ENCODE measurements at regions not wholly inside any gene's neighbourhood (a gene's known extent, or its start where the extent isn't known, plus 50 kb on each side); places are given as distances from the start of the nearest gene placed in this dataset.

DNA sequence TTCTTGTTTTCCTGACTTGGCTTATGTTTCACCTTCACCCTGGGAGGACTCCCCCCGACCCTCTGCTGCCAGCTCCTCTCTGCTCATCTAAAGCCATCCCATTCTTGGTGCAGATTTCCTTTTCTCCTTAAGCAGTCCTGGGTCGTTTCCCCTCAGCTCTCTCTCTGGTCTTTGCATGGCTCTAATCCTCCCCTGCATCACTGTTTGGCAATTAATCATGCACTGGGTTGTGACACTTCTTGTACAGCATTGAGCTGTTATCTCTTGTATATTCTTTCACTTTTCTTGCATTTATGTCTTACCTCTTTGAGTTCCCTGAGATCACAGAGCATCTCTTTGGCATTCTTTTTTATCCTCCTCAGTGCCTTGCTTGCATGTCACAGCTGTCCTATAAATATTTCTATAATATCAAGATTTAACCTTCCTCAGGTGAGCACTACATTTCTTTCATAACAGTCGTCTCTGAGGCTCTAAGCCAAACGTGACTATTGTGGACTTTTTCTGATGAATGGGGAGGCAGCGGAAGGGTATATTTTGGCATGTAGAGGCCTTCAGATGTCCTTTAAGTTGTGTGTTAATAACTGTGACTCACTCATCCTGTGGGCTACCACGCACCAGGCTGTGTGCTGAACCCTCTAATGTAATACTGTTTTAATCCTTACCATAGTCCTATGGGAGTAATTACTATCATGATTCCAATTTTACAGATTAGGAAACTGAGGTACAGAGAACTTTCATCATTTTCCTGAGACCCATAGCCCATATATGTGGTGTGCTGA, 507.5 kb downstream of the SLC4A3 start:
- H3K4me3 ChIP-seq (ENCODE audit: low read depth, low read length) = no peak overlapping the region
- DNase-seq (ENCODE audit: low read depth) = no peak
- no peak for TF ChIP-seq CTCF (IDR thresholded peaks at IDR 0.05; ENCODE audit: low read depth, low read length, missing control alignments)
- in situ Hi-C loops (cut with HindIII; ENCODE audit: low sequenced_read_pairs) = no loop called here

GRCh38 chr2:220143336-220143735, 515.9 kb downstream of the SLC4A3 start:
- DNase-seq (ENCODE audit: low read depth) = peak; percentile 20
- in situ Hi-C loops (cut with HindIII; ENCODE audit: low sequenced_read_pairs) = no loop called here
- TF ChIP-seq CTCF (IDR thresholded peaks at IDR 0.05; ENCODE audit: low read depth, low read length, missing control alignments) = no peak
- no peak overlapping the region for H3K4me3 ChIP-seq (ENCODE audit: low read depth, low read length)

GRCh38 chr2:220144411-220144810, 517.0 kb downstream of the SLC4A3 start:
- H3K4me3 ChIP-seq (ENCODE audit: low read depth, low read length) = no peak overlapping the region
- in situ Hi-C loops (cut with HindIII; ENCODE audit: low sequenced_read_pairs) = no loop called here
- DNase-seq (ENCODE audit: low read depth) = peak; percentile 3
- no peak for TF ChIP-seq CTCF (IDR thresholded peaks at IDR 0.05; ENCODE audit: low read depth, low read length, missing control alignments)

DNA sequence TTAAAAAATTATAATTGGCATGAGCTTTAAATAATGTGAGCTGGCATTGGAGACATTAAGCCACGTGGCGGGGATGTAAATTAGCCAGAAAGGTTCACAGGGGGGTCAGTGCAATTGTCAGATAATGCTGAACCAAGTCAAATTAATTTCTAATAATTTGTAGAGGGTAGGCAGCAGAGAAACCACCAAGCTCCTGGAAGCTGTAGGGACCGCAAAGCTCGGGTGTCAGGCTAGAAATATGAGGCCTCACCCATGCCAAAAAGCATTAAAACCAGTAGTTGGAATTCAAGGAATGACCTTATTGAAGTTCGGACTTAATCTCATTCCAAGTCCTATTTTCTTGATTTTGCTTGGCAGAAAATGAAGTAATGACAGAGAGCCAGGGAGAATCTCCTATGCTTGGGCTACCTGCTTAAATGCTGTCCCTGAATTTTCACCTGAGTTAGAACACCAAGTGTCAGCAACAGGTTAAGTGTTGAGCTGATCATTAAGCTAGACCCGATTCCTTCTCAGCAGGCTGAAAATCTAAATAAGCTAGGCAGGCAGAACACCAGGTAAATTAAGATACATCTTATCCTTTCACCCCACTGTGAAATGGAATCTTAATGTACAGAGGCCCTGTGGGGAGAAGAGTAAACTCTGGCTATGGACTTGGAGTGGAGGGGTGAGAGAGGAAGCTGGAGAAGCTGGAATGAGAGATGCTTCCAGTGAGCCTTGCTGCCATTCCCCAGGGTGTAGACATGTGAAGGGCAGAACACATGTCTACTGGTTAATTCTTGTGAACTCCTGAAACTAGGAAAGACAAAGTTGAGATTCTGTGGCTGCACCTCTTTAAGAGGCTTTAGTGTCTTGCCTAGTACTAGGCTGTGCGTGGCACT, 520.0 kb downstream of the SLC4A3 start:
- in situ Hi-C loops (cut with HindIII; ENCODE audit: low sequenced_read_pairs) = no loop called here
- DNase-seq (ENCODE audit: low read depth) = peak; percentile 60
- no peak overlapping the region for H3K4me3 ChIP-seq (ENCODE audit: low read depth, low read length)
- no peak for TF ChIP-seq CTCF (IDR thresholded peaks at IDR 0.05; ENCODE audit: low read depth, low read length, missing control alignments)

GRCh38 chr2:220148471-220149248, 521.2 kb downstream of the SLC4A3 start:
- in situ Hi-C loops (cut with HindIII; ENCODE audit: low sequenced_read_pairs) = no loop called here
- no peak for TF ChIP-seq CTCF (IDR thresholded peaks at IDR 0.05; ENCODE audit: low read depth, low read length, missing control alignments)

DNA sequence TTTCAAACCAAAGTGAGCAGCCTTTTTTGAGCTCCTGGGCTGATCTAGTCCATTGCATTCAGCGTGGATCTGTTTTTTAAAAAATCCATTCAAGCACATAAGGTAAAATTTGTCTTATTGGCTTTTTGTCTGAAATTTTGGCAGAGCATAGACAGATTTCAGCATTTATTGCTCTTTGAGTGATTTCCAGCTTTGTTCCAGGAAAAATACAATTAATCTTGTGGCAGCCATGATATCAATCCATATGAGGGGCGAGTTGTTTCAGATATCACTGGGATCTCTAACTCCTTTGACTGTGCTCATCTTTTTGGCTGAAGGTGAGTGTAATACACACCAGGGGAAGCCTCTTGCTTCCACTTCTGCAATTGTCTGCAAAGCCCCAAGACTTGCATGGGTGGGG, 523.9 kb downstream of the SLC4A3 start:
- in situ Hi-C loops (cut with HindIII; ENCODE audit: low sequenced_read_pairs) = no loop called here
- DNase-seq (ENCODE audit: low read depth) = no peak

More at GRCh38 chr2:220148471-220149248, 521.2 kb downstream of the SLC4A3 start:
- H3K4me3 ChIP-seq (ENCODE audit: low read depth, low read length) = no peak overlapping the region
- DNase-seq (ENCODE audit: low read depth) = no peak

More for the DNA sequence above, 523.9 kb downstream of the SLC4A3 start:
- H3K4me3 ChIP-seq (ENCODE audit: low read depth, low read length) = no peak overlapping the region
- TF ChIP-seq CTCF (IDR thresholded peaks at IDR 0.05; ENCODE audit: low read depth, low read length, missing control alignments) = no peak

All from astrocyte of the cerebellum (primary cell).